ENCODE measurements at regions not wholly inside any gene's neighbourhood (a gene's known extent, or its start where the extent isn't known, plus 50 kb on each side); places are given as distances from the start of the nearest gene placed in this dataset.

DNA sequence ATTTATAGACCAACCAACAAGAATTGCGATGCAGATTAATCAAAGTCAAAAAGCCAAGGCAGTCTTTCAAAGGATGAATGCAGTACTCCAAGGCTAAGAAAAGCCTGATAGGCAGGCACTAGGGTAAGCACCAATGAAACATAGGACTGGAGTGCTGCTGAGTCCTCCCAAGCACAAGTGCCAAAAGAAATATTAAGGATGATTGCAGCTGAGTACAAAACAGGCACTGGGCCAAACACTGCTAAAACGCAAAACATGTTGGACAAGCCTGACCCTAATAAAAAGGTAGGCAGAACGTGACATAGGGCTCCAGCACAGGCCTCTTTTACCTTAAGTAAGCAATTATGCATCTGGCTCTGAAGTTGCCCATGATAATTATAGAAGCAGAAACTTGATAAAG lies 160.1 kb upstream of the LRP1B start:
- TF ChIP-seq, protein P1, sequence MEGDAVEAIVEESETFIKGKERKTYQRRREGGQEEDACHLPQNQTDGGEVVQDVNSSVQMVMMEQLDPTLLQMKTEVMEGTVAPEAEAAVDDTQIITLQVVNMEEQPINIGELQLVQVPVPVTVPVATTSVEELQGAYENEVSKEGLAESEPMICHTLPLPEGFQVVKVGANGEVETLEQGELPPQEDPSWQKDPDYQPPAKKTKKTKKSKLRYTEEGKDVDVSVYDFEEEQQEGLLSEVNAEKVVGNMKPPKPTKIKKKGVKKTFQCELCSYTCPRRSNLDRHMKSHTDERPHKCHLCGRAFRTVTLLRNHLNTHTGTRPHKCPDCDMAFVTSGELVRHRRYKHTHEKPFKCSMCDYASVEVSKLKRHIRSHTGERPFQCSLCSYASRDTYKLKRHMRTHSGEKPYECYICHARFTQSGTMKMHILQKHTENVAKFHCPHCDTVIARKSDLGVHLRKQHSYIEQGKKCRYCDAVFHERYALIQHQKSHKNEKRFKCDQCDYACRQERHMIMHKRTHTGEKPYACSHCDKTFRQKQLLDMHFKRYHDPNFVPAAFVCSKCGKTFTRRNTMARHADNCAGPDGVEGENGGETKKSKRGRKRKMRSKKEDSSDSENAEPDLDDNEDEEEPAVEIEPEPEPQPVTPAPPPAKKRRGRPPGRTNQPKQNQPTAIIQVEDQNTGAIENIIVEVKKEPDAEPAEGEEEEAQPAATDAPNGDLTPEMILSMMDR (conservative IDR thresholded peaks at IDR 0.05 in 1 of 2, IDR thresholded peaks at IDR 0.05 in 1 of 2; ENCODE audit: extremely low read depth in 1 of 2, insufficient read depth in 1 of 2, low read depth in 1 of 2, low read length in 2 of 2) = no peak
- no peak for TF ChIP-seq EZH2 (IDR thresholded peaks at IDR 0.05; ENCODE audit: borderline replicate concordance, low read length)
